ENCODE measurements at regions not wholly inside any gene's neighbourhood (a gene's known extent, or its start where the extent isn't known, plus 50 kb on each side); places are given as distances from the start of the nearest gene placed in this dataset.

DNA sequence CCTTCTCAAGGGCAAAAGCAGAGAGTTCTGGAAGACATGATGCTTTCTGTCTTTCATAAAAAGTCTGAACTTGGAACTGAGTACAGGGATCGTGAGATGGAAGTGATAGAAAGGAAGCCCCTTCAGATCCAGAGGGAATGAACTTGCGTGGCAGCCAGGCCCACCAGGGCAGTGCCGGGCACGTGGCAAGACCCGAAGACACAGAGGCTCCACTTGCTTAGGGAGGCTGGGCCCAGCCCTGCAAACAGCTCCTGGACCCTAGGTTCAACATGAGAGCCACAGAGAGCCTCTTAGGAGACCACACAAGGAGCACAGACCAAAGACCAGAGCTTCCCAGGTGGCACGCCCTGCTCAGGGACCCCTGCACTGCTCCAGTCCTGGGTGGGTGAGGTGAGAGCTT is 155.4 kb upstream of the SMIM21 start:
- WGBS, 2 experiments (ENCODE audit: insufficient coverage in 1 of 2, insufficient read length in 1 of 2), result 92 to 98% methylated on average over 5 to 6 of the region's 6 CpGs
- Mint-ChIP-seq H3K9me3 (no peaks in the 10 kb centered on the region), H3K27ac (no peak overlapping the region), H3K4me1 (peaks cover 16% of the 10 kb centered on the region), H3K27me3 (ENCODE audit: insufficient read depth) (no peaks in the 10 kb centered on the region), H3K4me3 (no peak overlapping the region), H3K36me3 (ENCODE audit: low read depth) (no peaks in the 10 kb centered on the region)
- Histone ChIP-seq H3K36me3 (ENCODE audit: control insufficient read depth, insufficient read depth, low read length) (no peaks in the 10 kb centered on the region), H3K4me1 (ENCODE audit: control insufficient read depth, insufficient read depth, low read length) (no peaks in the 10 kb centered on the region), H3K9ac (ENCODE audit: extremely low read depth, low read length, poor library complexity, severe bottlenecking) (no peak overlapping the region), H3K27me3 (ENCODE audit: control insufficient read depth, insufficient read depth, low read length, poor library complexity, severe bottlenecking) (no peaks in the 10 kb centered on the region), H3K4me3 (ENCODE audit: low read length) (no peak overlapping the region), H3K9me3 (ENCODE audit: control insufficient read depth, low read length) (no peaks in the 10 kb centered on the region), H3K27ac (ENCODE audit: low read depth, low read length) (no peak overlapping the region)
- DNase-seq, result no peak
- TF ChIP-seq, protein P1, sequence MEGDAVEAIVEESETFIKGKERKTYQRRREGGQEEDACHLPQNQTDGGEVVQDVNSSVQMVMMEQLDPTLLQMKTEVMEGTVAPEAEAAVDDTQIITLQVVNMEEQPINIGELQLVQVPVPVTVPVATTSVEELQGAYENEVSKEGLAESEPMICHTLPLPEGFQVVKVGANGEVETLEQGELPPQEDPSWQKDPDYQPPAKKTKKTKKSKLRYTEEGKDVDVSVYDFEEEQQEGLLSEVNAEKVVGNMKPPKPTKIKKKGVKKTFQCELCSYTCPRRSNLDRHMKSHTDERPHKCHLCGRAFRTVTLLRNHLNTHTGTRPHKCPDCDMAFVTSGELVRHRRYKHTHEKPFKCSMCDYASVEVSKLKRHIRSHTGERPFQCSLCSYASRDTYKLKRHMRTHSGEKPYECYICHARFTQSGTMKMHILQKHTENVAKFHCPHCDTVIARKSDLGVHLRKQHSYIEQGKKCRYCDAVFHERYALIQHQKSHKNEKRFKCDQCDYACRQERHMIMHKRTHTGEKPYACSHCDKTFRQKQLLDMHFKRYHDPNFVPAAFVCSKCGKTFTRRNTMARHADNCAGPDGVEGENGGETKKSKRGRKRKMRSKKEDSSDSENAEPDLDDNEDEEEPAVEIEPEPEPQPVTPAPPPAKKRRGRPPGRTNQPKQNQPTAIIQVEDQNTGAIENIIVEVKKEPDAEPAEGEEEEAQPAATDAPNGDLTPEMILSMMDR (conservative IDR thresholded peaks at IDR 0.05), result no peak

DNA sequence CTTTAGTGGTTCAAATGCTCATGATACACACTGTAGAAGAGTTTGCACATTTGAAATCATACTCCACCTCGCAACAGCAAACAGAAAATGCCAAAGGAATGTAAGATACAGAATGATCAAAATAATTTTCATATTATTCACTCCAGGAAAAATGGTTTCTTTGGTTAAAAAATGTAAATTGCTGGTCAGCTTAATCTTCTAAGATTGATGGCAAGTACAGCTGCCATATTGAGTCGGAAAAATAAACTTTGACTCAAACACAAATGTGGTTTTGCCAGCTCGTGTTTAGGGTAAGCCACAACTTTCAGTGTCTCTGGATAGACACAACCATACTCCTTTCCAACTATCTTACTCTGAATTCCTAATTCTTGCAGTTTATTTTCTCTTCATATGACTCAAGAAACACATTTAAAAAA is 154.9 kb upstream of the SMIM21 start:
- H3K9me3 Mint-ChIP-seq, result no peaks in the 10 kb centered on the region
- WGBS, 2 experiments (ENCODE audit: insufficient coverage in 1 of 2, insufficient read length in 1 of 2), result 91 to 100% methylated on average over 2 of the region's 3 CpGs
- no peaks in the 10 kb centered on the region for H3K9me3 ChIP-seq (ENCODE audit: control insufficient read depth, low read length)
- H3K27me3 Mint-ChIP-seq (ENCODE audit: insufficient read depth), result no peaks in the 10 kb centered on the region
- no peak overlapping the region for H3K27ac Mint-ChIP-seq
- H3K27me3 ChIP-seq (ENCODE audit: control insufficient read depth, insufficient read depth, low read length, poor library complexity, severe bottlenecking), result no peaks in the 10 kb centered on the region
- H3K4me1 Mint-ChIP-seq, result peaks cover 16% of the 10 kb centered on the region
- no peaks in the 10 kb centered on the region for H3K36me3 ChIP-seq (ENCODE audit: control insufficient read depth, insufficient read depth, low read length)
- no peak overlapping the region for H3K4me3 ChIP-seq (ENCODE audit: low read length)
- TF ChIP-seq, protein P1 (conservative IDR thresholded peaks at IDR 0.05), result no peak
- no peak overlapping the region for H3K4me3 Mint-ChIP-seq
- H3K36me3 Mint-ChIP-seq (ENCODE audit: low read depth), result no peaks in the 10 kb centered on the region
- no peak overlapping the region for H3K9ac ChIP-seq (ENCODE audit: extremely low read depth, low read length, poor library complexity, severe bottlenecking)
- H3K4me1 ChIP-seq (ENCODE audit: control insufficient read depth, insufficient read depth, low read length), result no peaks in the 10 kb centered on the region
- H3K27ac ChIP-seq (ENCODE audit: low read depth, low read length), result no peak overlapping the region
- no peak for DNase-seq

DNA sequence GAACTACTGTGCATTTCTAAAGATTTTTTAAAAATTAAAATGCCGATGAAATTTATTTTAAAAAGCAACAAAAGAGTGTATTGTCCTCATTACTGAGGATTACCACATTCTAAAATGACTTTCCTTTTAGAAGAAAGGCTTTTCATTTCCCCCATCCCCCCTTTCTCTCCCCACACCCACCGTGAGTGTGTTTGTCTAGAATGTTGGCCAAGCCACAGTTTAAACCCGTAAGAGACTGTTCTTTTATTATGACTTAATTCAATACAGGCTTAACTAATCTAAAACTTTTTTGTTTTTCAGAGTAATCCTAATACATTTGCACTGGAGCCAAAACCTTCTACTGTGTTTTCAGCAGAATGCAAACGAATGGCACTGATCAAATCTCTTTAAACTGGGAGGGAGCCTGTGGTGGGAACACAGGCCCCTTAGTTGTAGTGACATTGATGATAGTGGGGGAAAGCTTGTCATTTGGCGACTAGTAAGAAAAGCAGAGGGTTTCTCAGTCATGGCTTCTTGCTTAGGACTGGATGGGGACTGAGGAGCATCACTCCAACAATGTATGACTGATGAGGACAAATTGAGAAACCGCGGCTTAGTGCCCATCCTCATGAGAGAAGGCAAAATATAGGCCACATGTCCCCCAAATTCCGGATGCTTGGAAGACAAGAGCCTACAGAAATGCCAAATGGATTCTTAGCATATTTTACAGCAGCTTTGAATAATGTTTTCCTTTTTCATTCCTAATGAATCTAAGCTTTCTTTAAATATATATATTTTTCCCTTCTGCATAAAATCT is 154.0 kb upstream of the SMIM21 start:
- H3K9me3 Mint-ChIP-seq, result no peaks in the 10 kb centered on the region

More for the DNA sequence above, 154.0 kb upstream of the SMIM21 start:
- no peak overlapping the region for H3K4me3 ChIP-seq (ENCODE audit: low read length)
- no peaks in the 10 kb centered on the region for H3K4me1 ChIP-seq (ENCODE audit: control insufficient read depth, insufficient read depth, low read length)
- no peak overlapping the region for H3K4me3 Mint-ChIP-seq
- H3K27ac Mint-ChIP-seq, result no peak overlapping the region
- no peak overlapping the region for H3K27ac ChIP-seq (ENCODE audit: low read depth, low read length)
- no peaks in the 10 kb centered on the region for H3K36me3 Mint-ChIP-seq (ENCODE audit: low read depth)
- TF ChIP-seq, protein P1 (conservative IDR thresholded peaks at IDR 0.05), result no peak
- DNase-seq, result no peak
- no peaks in the 10 kb centered on the region for H3K27me3 ChIP-seq (ENCODE audit: control insufficient read depth, insufficient read depth, low read length, poor library complexity, severe bottlenecking)
- 87% methylated on average over 6 to 8 of the region's 8 CpGs for whole genome bisulfite sequencing, 2 experiments (ENCODE audit: insufficient coverage in 1 of 2, insufficient read length in 1 of 2)
- H3K27me3 Mint-ChIP-seq (ENCODE audit: insufficient read depth), result peaks cover 5% of the 10 kb centered on the region
- H3K9ac ChIP-seq (ENCODE audit: extremely low read depth, low read length, poor library complexity, severe bottlenecking), result no peak overlapping the region
- H3K4me1 Mint-ChIP-seq, result peaks cover 16% of the 10 kb centered on the region
- no peaks in the 10 kb centered on the region for H3K36me3 ChIP-seq (ENCODE audit: control insufficient read depth, insufficient read depth, low read length)
- H3K9me3 ChIP-seq (ENCODE audit: control insufficient read depth, low read length), result no peaks in the 10 kb centered on the region

All from endodermal cell (in vitro differentiated cells).